ENCODE measurements at regions not wholly inside any gene's neighbourhood (a gene's known extent, or its start where the extent isn't known, plus 50 kb on each side); places are given as distances from the start of the nearest gene placed in this dataset.

- no peak for ATAC-seq
- no peaks in the 10 kb centered on the region for H3K9me3 ChIP-seq
- no peak for DNase-seq
- H3K4me1 ChIP-seq = peaks cover 0 to 6% (median 0%) of the 10 kb centered on the region in 3 donors
- H3K4me3 ChIP-seq = no peak overlapping the region
- intact Hi-C loops (cut with DNase I) = loop anchor here in 1 of 3 donors (10.0 kb wide), 1 partner anchor 577 kb away; no protein-coding TSS in a partner anchor
- no peak for FAIRE-seq
- H3K27me3 ChIP-seq = no peaks in the 10 kb centered on the region
- H3K27ac ChIP-seq = no peak overlapping the region
- H3K36me3 ChIP-seq = no peaks in the 10 kb centered on the region
- WGBS, 2 donors = 90 to 93% methylated on average over 2 of the region's 2 CpGs
- no peak for TF ChIP-seq CTCF (IDR thresholded peaks at IDR 0.05)
These were observed 153.8 kb upstream of the HDAC9 start for GRCh38 chr7:18341756-18342155.

GRCh38 chr7:18343047-18343446, 152.5 kb upstream of the HDAC9 start:
- H3K9me3 ChIP-seq = no peaks in the 10 kb centered on the region

GRCh38 chr7:18344536-18344935, 151.0 kb upstream of the HDAC9 start:
- no peaks in the 10 kb centered on the region for H3K36me3 ChIP-seq
- intact Hi-C loops (cut with DNase I) = loop anchor here in 1 of 3 donors (10.0 kb wide), 1 partner anchor 580 kb away; no protein-coding TSS in a partner anchor

More at GRCh38 chr7:18343047-18343446, 152.5 kb upstream of the HDAC9 start:
- H3K27ac ChIP-seq = no peak overlapping the region
- peaks cover 0 to 6% (median 0%) of the 10 kb centered on the region in 3 donors for H3K4me1 ChIP-seq
- no peaks in the 10 kb centered on the region for H3K27me3 ChIP-seq
- DNase-seq (no peak), FAIRE-seq (no peak), ATAC-seq (no peak)
- TF ChIP-seq CTCF (IDR thresholded peaks at IDR 0.05) = no peak
- H3K36me3 ChIP-seq = no peaks in the 10 kb centered on the region
- intact Hi-C loops (cut with DNase I) = loop anchor here in 1 of 3 donors (10.0 kb wide), 1 partner anchor 578 kb away; no protein-coding TSS in a partner anchor
- H3K4me3 ChIP-seq = no peak overlapping the region
- 71 to 82% methylated on average over 2 of the region's 2 CpGs for WGBS, 2 donors

GRCh38 chr7:18345641-18346234, 149.8 kb upstream of the HDAC9 start:
- intact Hi-C loops (cut with DNase I) = loop anchor here in 1 of 3 donors (10.0 kb wide), 1 partner anchor 581 kb away; no protein-coding TSS in a partner anchor
- no peak overlapping the region for H3K4me3 ChIP-seq
- 11 to 14% methylated on average over 3 of the region's 3 CpGs for WGBS, 2 donors
- no peaks in the 10 kb centered on the region for H3K36me3 ChIP-seq
- ATAC-seq = peak; percentile 50 to 82 (median 80)
- peaks cover 0 to 6% (median 0%) of the 10 kb centered on the region in 3 donors for H3K4me1 ChIP-seq
- no peaks in the 10 kb centered on the region for H3K27me3 ChIP-seq
- no peak overlapping the region for H3K27ac ChIP-seq
- no peaks in the 10 kb centered on the region for H3K9me3 ChIP-seq
- peak; percentile 30 to 67 (median 66) for TF ChIP-seq CTCF (IDR thresholded peaks at IDR 0.05)
- DNase-seq = peak in 2 of 6 donors; percentile 7 to 38
- FAIRE-seq = peak; percentile 73

More at GRCh38 chr7:18344536-18344935, 151.0 kb upstream of the HDAC9 start:
- Histone ChIP-seq H3K9me3 (no peaks in the 10 kb centered on the region), H3K4me3 (no peak overlapping the region), H3K4me1 (peaks cover 0 to 6% (median 0%) of the 10 kb centered on the region in 3 donors), H3K27me3 (no peaks in the 10 kb centered on the region), H3K27ac (no peak overlapping the region)
- TF ChIP-seq CTCF (IDR thresholded peaks at IDR 0.05) = no peak
- no peak for DNase-seq
- FAIRE-seq = peak; percentile 69
- no peak for ATAC-seq

GRCh38 chr7:18347170-18347569, 148.4 kb upstream of the HDAC9 start:
- intact Hi-C loops (cut with DNase I) = loop anchor here in 1 of 3 donors (10.0 kb wide), 1 partner anchor 582 kb away; no protein-coding TSS in a partner anchor
- Histone ChIP-seq H3K4me3 (no peak overlapping the region), H3K9me3 (no peaks in the 10 kb centered on the region), H3K27ac (no peak overlapping the region), H3K4me1 (peaks cover 0 to 6% (median 0%) of the 10 kb centered on the region in 3 donors), H3K36me3 (no peaks in the 10 kb centered on the region), H3K27me3 (no peaks in the 10 kb centered on the region)
- no peak for FAIRE-seq
- TF ChIP-seq CTCF (IDR thresholded peaks at IDR 0.05) = no peak
- ATAC-seq = no peak
- DNase-seq = no peak

Data from pancreas (tissue), 10 donors.